ENCODE measurements at regions not wholly inside any gene's neighbourhood (a gene's known extent, or its start where the extent isn't known, plus 50 kb on each side); places are given as distances from the start of the nearest gene placed in this dataset.

GRCh38 chr2:145260081-145260480 is 740.2 kb upstream of the ZEB2 start:
- H3K9me3 ChIP-seq (ENCODE audit: control insufficient read depth in 5 of 5, low read length in 5 of 5): no peaks in the 10 kb centered on the region
- no peak overlapping the region for H3K4me3 ChIP-seq (ENCODE audit: low read depth in 1 of 5, low read length in 5 of 5)
- no peak overlapping the region for H3K27ac ChIP-seq (ENCODE audit: low read depth, low read length)
- no peaks in the 10 kb centered on the region for H3K4me1 ChIP-seq (ENCODE audit: control insufficient read depth in 5 of 5, insufficient read depth in 5 of 5, low read length in 5 of 5)
- H3K27me3 ChIP-seq (ENCODE audit: control insufficient read depth in 5 of 5, insufficient read depth in 4 of 5, low read length in 5 of 5): no peaks in the 10 kb centered on the region
- H3K9ac ChIP-seq (ENCODE audit: low read length in 5 of 5): no peak overlapping the region
- no peaks in the 10 kb centered on the region for H3K36me3 ChIP-seq (ENCODE audit: control insufficient read depth in 5 of 5, insufficient read depth in 5 of 5, low read length in 5 of 5)

- no peak overlapping the region for H3K4me3 ChIP-seq (ENCODE audit: low read depth in 1 of 5, low read length in 5 of 5)
- no peak overlapping the region for H3K27ac ChIP-seq (ENCODE audit: low read depth, low read length)
- H3K9me3 ChIP-seq (ENCODE audit: control insufficient read depth in 5 of 5, low read length in 5 of 5): no peaks in the 10 kb centered on the region
- H3K9ac ChIP-seq (ENCODE audit: low read length in 5 of 5): no peak overlapping the region
- H3K4me1 ChIP-seq (ENCODE audit: control insufficient read depth in 5 of 5, insufficient read depth in 5 of 5, low read length in 5 of 5): no peaks in the 10 kb centered on the region
- H3K36me3 ChIP-seq (ENCODE audit: control insufficient read depth in 5 of 5, insufficient read depth in 5 of 5, low read length in 5 of 5): no peaks in the 10 kb centered on the region
- H3K27me3 ChIP-seq (ENCODE audit: control insufficient read depth in 5 of 5, insufficient read depth in 4 of 5, low read length in 5 of 5): no peaks in the 10 kb centered on the region
These were observed 739.1 kb upstream of the ZEB2 start for GRCh38 chr2:145258903-145259579.

- Histone ChIP-seq H3K27me3 (ENCODE audit: control insufficient read depth in 5 of 5, insufficient read depth in 4 of 5, low read length in 5 of 5) (no peaks in the 10 kb centered on the region), H3K4me3 (ENCODE audit: low read depth in 1 of 5, low read length in 5 of 5) (no peak overlapping the region)
These were observed 738.0 kb upstream of the ZEB2 start for GRCh38 chr2:145257931-145258330.

GRCh38 chr2:145256551-145256950 is 736.6 kb upstream of the ZEB2 start:
- Histone ChIP-seq H3K9me3 (ENCODE audit: control insufficient read depth in 5 of 5, low read length in 5 of 5) (no peaks in the 10 kb centered on the region), H3K36me3 (ENCODE audit: control insufficient read depth in 5 of 5, insufficient read depth in 5 of 5, low read length in 5 of 5) (no peaks in the 10 kb centered on the region), H3K27ac (ENCODE audit: low read depth, low read length) (no peak overlapping the region), H3K4me3 (ENCODE audit: low read depth in 1 of 5, low read length in 5 of 5) (no peak overlapping the region), H3K27me3 (ENCODE audit: control insufficient read depth in 5 of 5, insufficient read depth in 4 of 5, low read length in 5 of 5) (no peaks in the 10 kb centered on the region), H3K4me1 (ENCODE audit: control insufficient read depth in 5 of 5, insufficient read depth in 5 of 5, low read length in 5 of 5) (no peaks in the 10 kb centered on the region), H3K9ac (ENCODE audit: low read length in 5 of 5) (no peak overlapping the region)

More at GRCh38 chr2:145257931-145258330, 738.0 kb upstream of the ZEB2 start:
- H3K9ac ChIP-seq (ENCODE audit: low read length in 5 of 5): no peak overlapping the region
- H3K27ac ChIP-seq (ENCODE audit: low read depth, low read length): no peak overlapping the region
- H3K4me1 ChIP-seq (ENCODE audit: control insufficient read depth in 5 of 5, insufficient read depth in 5 of 5, low read length in 5 of 5): no peaks in the 10 kb centered on the region
- H3K36me3 ChIP-seq (ENCODE audit: control insufficient read depth in 5 of 5, insufficient read depth in 5 of 5, low read length in 5 of 5): no peaks in the 10 kb centered on the region
- H3K9me3 ChIP-seq (ENCODE audit: control insufficient read depth in 5 of 5, low read length in 5 of 5): no peaks in the 10 kb centered on the region

- H3K36me3 ChIP-seq (ENCODE audit: control insufficient read depth in 5 of 5, insufficient read depth in 5 of 5, low read length in 5 of 5): no peaks in the 10 kb centered on the region
- no peaks in the 10 kb centered on the region for H3K27me3 ChIP-seq (ENCODE audit: control insufficient read depth in 5 of 5, insufficient read depth in 4 of 5, low read length in 5 of 5)
- no peak overlapping the region for H3K27ac ChIP-seq (ENCODE audit: low read depth, low read length)
- no peak overlapping the region for H3K9ac ChIP-seq (ENCODE audit: low read length in 5 of 5)
- H3K4me3 ChIP-seq (ENCODE audit: low read depth in 1 of 5, low read length in 5 of 5): no peak overlapping the region
- H3K4me1 ChIP-seq (ENCODE audit: control insufficient read depth in 5 of 5, insufficient read depth in 5 of 5, low read length in 5 of 5): no peaks in the 10 kb centered on the region
- H3K9me3 ChIP-seq (ENCODE audit: control insufficient read depth in 5 of 5, low read length in 5 of 5): no peaks in the 10 kb centered on the region
These were observed 734.4 kb upstream of the ZEB2 start for GRCh38 chr2:145254291-145254690.

GRCh38 chr2:145253492-145253891 is 733.6 kb upstream of the ZEB2 start:
- Histone ChIP-seq H3K4me1 (ENCODE audit: control insufficient read depth in 5 of 5, insufficient read depth in 5 of 5, low read length in 5 of 5) (no peaks in the 10 kb centered on the region), H3K9ac (ENCODE audit: low read length in 5 of 5) (no peak overlapping the region), H3K27me3 (ENCODE audit: control insufficient read depth in 5 of 5, insufficient read depth in 4 of 5, low read length in 5 of 5) (no peaks in the 10 kb centered on the region), H3K4me3 (ENCODE audit: low read depth in 1 of 5, low read length in 5 of 5) (no peak overlapping the region), H3K36me3 (ENCODE audit: control insufficient read depth in 5 of 5, insufficient read depth in 5 of 5, low read length in 5 of 5) (no peaks in the 10 kb centered on the region), H3K27ac (ENCODE audit: low read depth, low read length) (no peak overlapping the region), H3K9me3 (ENCODE audit: control insufficient read depth in 5 of 5, low read length in 5 of 5) (no peaks in the 10 kb centered on the region)

GRCh38 chr2:145245268-145245870 is 725.5 kb upstream of the ZEB2 start:
- Histone ChIP-seq H3K9me3 (ENCODE audit: control insufficient read depth in 5 of 5, low read length in 5 of 5) (no peaks in the 10 kb centered on the region), H3K9ac (ENCODE audit: low read length in 5 of 5) (no peak overlapping the region), H3K27ac (ENCODE audit: low read depth, low read length) (no peak overlapping the region), H3K4me1 (ENCODE audit: control insufficient read depth in 5 of 5, insufficient read depth in 5 of 5, low read length in 5 of 5) (no peaks in the 10 kb centered on the region), H3K27me3 (ENCODE audit: control insufficient read depth in 5 of 5, insufficient read depth in 4 of 5, low read length in 5 of 5) (no peaks in the 10 kb centered on the region), H3K36me3 (ENCODE audit: control insufficient read depth in 5 of 5, insufficient read depth in 5 of 5, low read length in 5 of 5) (no peaks in the 10 kb centered on the region), H3K4me3 (ENCODE audit: low read depth in 1 of 5, low read length in 5 of 5) (no peak overlapping the region)

- Histone ChIP-seq H3K27me3 (ENCODE audit: control insufficient read depth in 5 of 5, insufficient read depth in 4 of 5, low read length in 5 of 5) (no peaks in the 10 kb centered on the region), H3K4me1 (ENCODE audit: control insufficient read depth in 5 of 5, insufficient read depth in 5 of 5, low read length in 5 of 5) (peaks cover 0 to 2% (median 0%) of the 10 kb centered on the region in 5 donors), H3K4me3 (ENCODE audit: low read depth in 1 of 5, low read length in 5 of 5) (no peak overlapping the region), H3K9me3 (ENCODE audit: control insufficient read depth in 5 of 5, low read length in 5 of 5) (no peaks in the 10 kb centered on the region), H3K27ac (ENCODE audit: low read depth, low read length) (no peak overlapping the region), H3K36me3 (ENCODE audit: control insufficient read depth in 5 of 5, insufficient read depth in 5 of 5, low read length in 5 of 5) (no peaks in the 10 kb centered on the region), H3K9ac (ENCODE audit: low read length in 5 of 5) (no peak overlapping the region)
These were observed 715.4 kb upstream of the ZEB2 start for GRCh38 chr2:145235312-145235711.

GRCh38 chr2:145230546-145230945 is 710.6 kb upstream of the ZEB2 start:
- peaks cover 0 to 2% (median 0%) of the 10 kb centered on the region in 5 donors for H3K4me1 ChIP-seq (ENCODE audit: control insufficient read depth in 5 of 5, insufficient read depth in 5 of 5, low read length in 5 of 5)
- H3K9ac ChIP-seq (ENCODE audit: low read length in 5 of 5): no peak overlapping the region
- no peaks in the 10 kb centered on the region for H3K9me3 ChIP-seq (ENCODE audit: control insufficient read depth in 5 of 5, low read length in 5 of 5)
- H3K27me3 ChIP-seq (ENCODE audit: control insufficient read depth in 5 of 5, insufficient read depth in 4 of 5, low read length in 5 of 5): no peaks in the 10 kb centered on the region
- H3K27ac ChIP-seq (ENCODE audit: low read depth, low read length): no peak overlapping the region
- H3K36me3 ChIP-seq (ENCODE audit: control insufficient read depth in 5 of 5, insufficient read depth in 5 of 5, low read length in 5 of 5): no peaks in the 10 kb centered on the region
- H3K4me3 ChIP-seq (ENCODE audit: low read depth in 1 of 5, low read length in 5 of 5): no peak overlapping the region

GRCh38 chr2:145228506-145228905 is 708.6 kb upstream of the ZEB2 start:
- Histone ChIP-seq H3K27me3 (ENCODE audit: control insufficient read depth in 5 of 5, insufficient read depth in 4 of 5, low read length in 5 of 5) (no peaks in the 10 kb centered on the region), H3K36me3 (ENCODE audit: control insufficient read depth in 5 of 5, insufficient read depth in 5 of 5, low read length in 5 of 5) (no peaks in the 10 kb centered on the region), H3K4me1 (ENCODE audit: control insufficient read depth in 5 of 5, insufficient read depth in 5 of 5, low read length in 5 of 5) (peaks cover 0 to 2% (median 0%) of the 10 kb centered on the region in 5 donors), H3K27ac (ENCODE audit: low read depth, low read length) (no peak overlapping the region), H3K9ac (ENCODE audit: low read length in 5 of 5) (no peak overlapping the region), H3K4me3 (ENCODE audit: low read depth in 1 of 5, low read length in 5 of 5) (no peak overlapping the region), H3K9me3 (ENCODE audit: control insufficient read depth in 5 of 5, low read length in 5 of 5) (no peaks in the 10 kb centered on the region)
